Islet precursor cell (in vitro differentiated cells): ENCODE measurements at regions not wholly inside any gene's neighbourhood (a gene's known extent, or its start where the extent isn't known, plus 50 kb on each side); places are given as distances from the start of the nearest gene placed in this dataset.

Experiments
- DNase-seq: peaks from one replicate; pipeline ENCODE4 v3.0.0-alpha.2; 2018

DNA sequence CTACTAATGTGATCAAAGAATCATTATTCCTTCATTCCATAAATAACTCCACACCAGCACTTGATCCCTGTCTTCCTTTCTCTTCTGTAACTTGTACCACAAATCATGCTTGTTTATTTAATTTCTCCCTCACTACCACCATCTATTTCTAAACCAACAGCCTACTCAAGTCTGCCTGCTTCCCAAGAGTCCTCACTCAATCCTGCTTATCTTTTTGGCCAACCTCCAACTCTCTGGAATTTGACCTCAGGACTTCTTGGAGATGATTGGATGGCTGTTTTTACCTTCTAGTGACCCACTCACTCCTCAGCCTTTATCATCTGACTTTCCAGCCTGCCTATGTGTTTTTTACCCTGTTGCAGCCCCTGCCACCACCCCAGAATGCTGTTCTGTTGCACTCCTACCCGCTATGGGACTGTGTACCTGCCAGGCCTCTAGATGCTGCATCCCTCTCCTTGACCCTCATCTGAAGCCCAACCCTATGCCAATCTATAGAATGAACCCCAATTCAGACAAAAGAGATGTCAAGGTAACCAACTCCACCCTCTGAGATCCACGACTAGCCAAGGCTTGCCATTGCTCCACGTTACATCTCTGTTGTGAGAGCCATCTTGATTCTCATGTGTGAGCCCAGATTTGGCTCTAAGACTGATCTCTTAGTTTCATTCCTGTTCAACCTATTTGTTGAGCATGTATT is 150.2 kb upstream of the PLEKHG7 start:
- DNase-seq = no peak

DNA sequence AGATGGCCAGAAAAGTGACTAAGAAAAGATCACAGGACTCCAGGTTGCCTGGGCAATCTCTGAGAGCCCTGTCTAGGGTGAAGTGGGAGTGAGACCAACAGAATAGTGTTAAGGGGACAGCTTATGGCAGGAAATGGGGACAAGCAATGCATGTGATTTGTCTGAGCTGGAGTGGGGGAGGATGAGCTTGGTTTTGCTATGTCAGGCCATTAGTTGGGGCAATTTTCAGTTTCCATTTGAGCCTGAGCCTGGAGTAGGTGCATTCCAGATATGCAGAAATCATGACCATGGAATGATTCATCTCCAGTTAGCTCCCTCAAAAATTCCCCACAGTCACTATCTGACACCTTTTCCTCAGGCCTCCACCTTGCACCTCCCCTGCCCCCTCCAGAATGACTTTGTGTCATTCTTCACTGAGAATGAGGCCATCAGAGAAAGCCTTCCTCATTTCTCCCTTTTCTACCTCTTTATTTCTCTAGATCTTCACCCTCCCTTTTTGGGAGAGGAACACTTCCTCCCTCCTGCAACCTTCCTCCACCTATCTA is 150.9 kb upstream of the PLEKHG7 start:
- DNase-seq = peak; percentile 82

DNA sequence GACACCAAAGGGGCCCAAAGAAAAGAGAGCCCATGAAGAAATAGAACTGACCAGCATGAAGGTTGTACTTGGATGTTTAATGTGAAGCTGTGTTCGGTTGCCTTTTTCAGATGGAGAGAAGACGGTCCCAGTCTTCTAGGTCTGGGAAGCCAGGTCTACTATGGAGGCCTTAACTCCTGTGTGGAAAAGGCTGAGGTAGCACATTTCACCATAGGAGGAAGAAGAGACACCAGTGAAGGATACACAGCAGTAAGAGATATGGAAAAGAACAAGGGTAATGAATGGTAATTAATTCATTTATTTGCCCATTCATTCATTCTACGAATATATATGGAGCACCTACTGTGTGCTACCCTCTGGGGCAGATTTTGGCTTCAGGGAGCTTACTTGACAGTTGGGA is 151.6 kb upstream of the PLEKHG7 start:
- DNase-seq = no peak

DNA sequence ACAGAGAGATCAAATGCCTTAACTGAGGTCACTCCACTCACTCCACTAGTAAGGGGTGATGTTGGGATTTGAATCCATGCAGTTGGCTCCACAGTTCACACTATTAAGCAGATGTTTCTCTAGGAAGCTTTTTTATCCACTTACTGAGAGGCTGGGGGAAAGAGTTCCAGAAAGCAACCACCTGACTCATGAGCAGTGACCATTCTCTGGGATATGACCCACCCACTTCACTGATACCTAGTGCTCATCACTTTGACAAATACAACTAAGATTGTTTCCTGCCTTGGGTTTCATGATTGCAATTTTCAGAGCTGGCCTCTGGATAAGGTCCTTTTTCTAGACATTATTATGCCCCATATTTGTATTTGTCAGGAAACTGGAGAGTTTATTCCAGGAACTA is 152.1 kb upstream of the PLEKHG7 start:
- no peak for DNase-seq

DNA sequence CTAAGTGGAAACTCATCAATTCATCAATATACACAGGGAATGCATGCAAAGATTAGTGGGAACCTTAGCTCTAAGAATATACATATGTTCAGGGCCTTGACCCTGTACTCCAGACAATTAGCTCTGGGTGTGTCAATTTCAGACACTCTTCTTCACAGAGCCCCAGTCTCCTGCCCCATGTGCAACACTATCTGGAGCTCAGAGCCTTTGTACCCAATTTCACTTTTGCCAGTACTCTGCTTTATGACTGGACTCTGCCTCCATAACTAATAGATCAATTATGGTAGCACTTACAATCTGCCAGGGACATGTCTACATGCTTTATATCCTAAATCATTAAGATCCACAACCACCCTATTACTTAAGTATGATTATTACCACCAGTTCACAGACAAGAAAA is 152.5 kb upstream of the PLEKHG7 start:
- no peak for DNase-seq

DNA sequence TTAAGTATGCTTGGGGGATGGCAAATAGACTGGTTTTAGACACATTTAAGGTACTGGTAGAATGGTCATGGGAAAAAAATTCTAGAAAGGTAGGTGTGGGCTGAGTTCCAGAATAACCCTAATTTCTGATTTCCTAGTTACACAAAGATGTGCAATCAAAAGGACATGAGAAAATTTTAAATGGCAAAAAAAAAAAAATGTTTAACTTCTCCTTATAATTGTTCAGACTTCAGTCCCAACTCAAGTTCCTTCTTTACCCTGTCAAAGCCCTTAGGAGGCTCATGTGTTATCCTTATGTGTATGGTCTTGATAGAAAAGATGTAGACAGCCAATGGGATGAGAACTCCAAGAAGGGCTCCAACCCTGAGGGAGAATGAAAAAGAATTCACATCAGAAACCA is 153.3 kb upstream of the PLEKHG7 start:
- no peak for DNase-seq

DNA sequence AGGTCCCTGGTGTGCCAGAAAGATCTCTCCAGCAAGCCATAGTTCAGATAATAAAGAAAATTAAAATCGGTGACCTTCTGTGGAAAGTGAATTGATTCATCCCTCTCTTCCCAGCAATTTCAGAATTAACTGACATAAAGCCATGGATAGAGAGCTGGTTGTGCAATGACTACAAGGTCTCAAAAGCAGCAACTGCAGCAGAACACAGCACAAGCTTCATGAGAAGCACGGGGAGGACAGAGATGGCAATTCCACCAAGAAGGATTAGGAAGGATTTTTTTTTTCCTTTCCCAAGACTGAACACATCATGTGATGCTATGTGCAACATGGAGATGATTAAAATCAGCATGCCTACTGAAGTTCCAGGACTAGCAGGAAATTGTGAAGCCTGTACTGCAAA is 154.9 kb upstream of the PLEKHG7 start:
- no peak for DNase-seq

DNA sequence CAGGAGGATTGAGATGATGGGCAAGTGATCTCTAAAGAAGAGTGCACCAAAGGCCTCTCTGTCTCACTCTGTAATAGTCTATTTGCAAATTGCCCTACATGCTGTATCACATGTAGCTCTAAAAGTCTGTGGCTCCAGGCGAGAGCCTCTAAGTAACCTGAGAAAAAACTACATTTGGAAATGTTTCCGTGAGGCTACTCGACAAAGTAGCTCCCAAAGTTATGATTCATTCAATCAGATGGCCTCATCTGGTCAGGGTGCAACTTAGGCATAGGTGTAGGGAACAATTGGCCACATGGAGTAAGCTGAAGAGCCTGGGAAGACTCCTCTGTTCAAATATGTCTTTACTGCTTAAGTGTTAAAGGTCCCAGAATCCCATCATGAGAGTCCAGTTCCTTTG is 155.4 kb upstream of the PLEKHG7 start:
- no peak for DNase-seq

DNA sequence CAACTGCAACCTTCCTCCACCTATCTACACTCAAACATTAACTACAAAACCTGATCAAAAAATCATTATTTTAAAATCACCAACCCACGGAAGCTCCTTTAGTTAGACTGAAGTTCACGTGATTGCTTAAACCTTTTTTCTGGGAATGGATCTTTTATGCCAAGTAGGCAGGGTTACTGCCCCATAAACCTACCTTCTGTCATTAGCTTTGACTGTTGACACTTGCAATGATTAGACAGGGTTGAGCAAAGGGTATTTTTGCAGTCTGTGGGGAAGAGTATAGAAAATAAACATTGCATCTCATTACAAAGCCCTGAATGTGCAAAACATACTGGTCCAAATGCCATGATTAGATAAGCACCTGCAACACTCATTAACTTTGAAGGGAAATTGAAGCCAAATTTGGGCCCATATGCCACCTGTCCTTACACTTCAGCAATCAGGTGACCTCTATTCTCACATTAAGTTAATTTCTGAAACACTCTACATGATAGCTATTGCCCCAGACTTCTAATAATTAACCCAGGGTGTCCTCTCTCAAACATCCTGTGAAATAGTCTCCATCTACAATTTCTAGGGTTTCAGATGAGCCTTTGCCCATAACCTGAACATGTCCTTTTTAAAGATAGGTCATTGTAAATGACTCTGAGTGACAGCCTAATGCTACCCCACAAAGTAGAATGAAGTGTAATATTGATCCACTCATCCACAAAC is 156.0 kb upstream of the PLEKHG7 start:
- DNase-seq = no peak

DNA sequence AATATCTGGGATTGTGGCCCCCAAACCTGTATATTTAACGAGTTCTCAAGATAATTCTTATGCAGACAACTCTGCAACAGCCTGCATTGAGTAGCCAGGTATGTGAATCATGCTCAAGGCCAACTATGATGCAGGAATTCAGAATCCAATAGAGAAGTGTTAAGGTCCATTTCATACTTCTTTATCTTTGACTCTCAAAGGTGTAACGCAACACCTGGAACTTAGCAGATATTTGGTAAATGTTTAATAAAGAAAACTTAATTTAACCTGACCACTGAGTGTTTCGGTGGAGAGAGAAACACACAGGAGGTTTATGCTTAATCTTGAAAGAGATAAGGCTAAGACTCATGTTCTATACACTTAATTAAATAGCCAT is 156.5 kb upstream of the PLEKHG7 start:
- no peak for DNase-seq

DNA sequence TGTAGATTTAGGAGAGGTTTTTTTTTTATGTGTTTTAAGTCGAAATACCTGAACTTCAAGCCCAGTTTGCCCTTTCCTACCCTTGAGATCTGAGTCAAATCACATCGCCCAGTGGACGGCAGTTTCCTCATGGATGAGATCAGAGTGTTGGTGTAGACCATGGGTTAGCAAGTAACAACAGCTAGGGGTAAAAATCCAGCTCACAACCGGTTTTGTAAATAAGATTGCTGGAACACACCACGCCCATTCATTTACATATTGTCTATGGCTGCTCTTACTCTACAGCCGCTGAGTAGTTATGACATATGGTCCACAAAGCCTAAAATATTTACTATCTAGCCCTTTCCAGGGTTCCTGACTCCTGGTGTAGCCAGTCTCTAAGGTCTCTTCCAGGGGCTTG is 158.5 kb upstream of the PLEKHG7 start:
- DNase-seq = no peak

DNA sequence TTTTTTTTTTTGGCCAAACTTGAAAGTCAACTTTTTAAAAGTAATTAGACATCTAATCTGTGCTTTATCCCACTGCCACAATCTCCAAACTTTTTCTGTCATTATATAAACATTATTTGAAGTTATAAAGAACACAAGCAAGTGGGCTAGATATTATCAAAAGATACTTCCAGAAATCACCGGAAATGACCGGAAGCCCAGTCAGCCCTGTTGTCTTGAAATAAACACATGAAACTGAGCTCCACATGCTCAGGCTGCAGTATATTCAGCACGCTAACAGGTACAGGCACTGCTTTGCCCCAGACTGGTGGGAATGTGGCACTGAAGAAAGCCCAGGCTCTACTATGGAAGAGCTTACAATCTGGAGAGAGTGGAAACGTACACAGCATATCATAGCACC is 158.9 kb upstream of the PLEKHG7 start:
- no peak for DNase-seq

DNA sequence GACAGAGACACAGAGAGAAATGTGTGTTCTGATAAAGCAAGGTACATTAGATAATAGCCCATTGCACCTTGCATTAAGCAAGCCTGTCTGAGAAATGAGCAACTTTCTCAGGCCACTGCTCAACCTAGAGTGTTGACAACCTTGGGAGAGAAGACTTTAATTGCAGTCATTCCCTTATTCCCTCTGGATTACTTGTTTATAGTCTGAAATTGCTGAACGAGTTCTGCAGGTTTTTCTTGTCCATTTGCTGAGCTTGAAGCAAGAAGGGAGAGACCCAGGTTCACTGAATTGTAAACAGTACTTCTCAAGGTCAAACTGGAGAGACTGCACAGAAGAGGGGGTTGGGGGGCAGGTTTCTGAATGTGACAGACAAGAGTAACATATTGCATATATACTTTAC is 159.4 kb upstream of the PLEKHG7 start:
- DNase-seq = peak; percentile 68

DNA sequence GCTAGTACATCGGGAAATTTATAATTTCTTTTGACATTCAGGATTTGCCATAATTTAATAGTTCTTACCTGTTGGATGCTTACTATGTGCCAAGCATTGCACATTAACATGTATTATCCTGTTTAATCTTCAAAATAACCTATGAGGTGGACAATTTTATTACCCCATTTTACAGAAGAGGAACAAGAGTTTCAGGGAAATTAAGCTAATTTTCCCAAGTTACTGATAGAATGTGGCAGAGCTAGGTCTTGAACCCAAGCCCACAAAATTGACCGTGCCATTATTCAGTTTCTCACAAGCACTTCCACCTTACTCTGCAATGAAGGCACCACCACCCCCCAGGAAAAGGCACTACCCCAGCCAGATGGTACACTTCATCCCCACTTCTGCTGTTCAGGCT is 161.1 kb upstream of the PLEKHG7 start:
- no peak for DNase-seq

DNA sequence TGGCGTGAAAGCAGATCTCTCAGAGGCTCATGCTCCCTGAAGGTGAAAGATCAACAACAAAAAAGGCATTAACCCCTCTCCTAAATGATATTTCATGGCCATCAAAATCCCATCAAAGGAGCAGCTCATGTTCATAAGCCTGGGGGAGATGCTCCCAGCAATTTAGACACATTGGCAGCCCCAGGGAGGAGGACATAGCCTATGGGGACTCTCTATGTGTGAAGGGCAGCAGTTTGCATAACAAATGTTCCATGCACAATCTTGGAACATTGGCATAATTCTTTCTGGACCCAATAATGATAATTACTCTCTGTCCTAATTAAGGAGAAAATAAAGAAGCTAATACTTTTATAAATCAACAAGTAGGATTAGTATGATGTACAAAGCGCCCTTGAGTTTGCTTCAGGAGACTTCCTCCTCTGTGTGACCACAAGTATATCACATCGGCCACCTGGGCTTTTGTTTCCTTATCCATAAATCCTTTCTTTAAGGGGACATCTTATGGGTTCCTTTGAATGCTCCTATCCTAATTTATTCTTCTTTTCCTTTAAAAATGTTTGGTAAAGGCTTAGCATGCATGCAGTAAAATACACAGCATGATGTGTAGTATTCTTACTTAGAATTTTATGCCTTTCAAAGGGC is 161.9 kb upstream of the PLEKHG7 start:
- no peak for DNase-seq

DNA sequence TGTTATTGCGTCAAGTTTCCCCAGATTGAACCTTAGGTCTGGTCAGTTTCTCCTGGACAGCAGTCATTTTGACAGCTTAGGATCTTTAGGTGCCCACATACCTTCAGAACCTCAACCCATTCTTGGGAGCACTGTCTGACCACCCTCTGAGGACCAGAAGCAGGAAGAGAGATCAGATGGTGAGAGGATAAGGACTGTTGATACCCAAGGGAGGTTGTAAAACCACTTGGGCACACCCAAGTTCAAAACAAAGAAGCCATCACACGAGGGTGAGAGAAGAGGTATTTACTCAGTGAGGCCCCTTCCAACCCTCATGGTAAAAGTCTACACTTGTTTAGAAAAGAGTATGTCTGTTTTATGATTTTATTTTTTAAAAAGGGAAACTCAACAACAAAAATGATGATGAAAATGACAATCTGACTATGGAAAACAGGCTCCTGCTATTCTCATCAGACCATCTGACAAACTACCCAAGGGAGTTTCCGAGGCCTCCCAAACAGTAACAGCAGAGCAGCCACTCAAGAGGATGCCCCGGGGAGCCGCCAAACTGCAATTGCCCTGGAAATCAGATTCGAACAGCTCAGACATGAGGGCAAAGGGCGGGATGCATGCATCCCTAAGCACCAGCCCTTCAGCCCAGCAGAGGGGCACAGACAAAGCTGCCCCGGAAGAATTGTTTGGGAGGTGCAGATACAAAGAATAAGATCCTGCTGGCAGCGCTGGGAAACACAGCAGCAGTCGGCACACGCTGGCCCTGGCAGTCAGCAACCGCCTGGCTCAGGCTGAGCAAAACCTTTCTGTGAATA is 162.6 kb upstream of the PLEKHG7 start:
- DNase-seq = peak; percentile 68

DNA sequence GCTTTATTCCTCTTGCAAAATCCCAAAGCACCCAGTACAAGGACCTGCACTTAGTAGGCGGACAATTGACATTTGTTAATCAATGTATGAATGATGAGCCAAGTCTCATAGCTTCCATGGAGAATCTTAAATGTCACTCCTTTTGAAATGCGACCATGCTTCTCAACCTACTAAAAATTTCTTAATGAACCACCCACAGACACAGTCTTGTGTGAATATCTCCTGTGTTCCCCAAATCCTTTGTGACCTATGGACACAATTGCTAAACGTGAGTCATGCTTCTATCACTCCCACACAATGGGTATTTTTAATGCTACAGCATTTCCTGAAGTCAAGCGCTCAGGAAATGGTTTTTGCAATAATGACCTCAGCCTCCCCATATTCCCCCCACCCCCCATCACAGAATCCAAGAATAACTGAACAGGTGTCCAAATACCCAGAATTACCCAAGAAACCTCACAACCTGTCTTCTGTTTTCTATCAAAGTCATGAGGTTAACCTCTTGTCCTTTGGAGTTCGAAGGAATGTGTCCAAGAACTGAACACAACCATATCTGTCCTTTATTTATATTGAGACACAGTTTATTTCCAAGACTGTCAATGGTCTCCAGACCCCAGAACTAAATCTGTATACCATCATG is 163.6 kb upstream of the PLEKHG7 start:
- DNase-seq = no peak

DNA sequence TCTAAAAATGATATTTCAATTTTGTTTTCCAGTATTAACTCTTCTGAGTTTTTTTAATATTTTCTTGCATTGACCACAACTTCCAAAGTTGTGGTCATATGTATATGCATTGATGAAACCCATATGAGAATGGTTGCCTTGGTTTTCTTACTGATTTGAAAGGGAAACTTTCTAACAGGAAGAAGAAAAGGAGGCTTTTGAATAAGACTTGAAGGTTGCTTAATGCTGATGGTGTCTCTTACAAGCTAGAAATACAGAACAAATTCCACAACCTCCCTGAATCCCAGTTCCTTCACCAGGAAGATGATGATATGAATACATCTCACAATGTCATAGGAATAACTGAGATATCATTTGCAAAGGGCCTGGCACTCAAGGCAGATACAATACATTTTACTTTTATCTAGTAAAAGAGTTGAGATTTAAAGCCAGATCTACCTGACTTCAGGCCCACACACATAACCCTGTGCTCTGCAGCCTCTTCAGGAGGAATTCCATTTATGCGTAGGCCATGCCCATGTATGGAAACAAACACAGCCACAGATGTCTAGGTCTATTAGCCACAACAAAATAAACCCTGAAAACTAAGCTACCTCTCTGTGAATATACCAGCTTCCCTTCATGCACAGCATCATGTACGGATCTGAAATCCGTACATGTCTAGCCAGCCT is 165.4 kb upstream of the PLEKHG7 start:
- DNase-seq = peak; percentile 69

DNA sequence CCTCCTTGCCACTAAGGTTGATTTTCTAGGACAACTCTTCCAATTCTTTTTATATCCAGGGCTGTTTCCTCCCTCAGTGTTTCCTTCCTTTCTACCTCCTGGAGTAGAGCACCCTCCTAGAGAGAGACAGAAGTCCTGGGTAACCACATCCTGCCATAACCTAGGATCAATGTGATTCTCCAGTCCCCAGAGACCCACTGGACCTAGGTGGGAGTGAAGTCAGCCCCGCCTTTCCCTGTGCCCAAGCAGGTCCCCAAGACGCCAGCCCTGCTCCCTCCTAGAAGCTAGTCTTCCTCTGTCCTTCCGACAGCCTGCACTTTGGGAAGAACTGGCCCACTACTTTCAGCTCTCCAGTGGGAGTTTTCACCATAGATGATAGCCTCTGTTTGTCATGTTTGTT is 166.8 kb upstream of the PLEKHG7 start:
- DNase-seq = no peak

DNA sequence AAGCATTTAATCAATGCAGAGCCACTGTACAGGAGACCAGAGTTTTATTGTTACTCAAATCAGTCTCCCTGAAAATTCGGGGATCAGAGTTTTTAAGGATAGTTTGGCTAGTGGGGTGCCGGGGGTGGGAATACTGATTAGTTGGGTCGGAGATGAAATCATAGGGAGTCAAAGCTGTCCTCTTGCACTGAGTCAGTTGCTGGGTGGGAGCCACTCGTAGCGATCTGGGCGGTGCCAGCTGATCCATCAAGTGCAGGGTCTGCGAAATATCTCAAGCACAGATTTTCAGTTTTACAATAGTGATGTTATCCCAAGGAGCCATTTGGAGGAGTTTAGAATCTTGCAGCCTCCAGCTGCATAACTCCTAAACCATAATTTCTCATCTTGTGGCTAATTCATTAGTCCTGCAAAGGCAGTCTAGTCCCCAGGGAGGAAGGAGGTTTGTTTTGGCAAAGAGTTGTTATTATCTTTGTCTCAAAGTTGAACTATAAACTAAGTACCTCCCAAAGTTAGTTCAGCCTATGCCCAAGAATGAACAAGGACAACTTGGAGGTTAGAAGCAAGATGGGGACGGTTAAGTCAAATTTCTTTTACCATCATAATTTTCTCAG is 169.4 kb upstream of the PLEKHG7 start:
- no peak for DNase-seq

DNA sequence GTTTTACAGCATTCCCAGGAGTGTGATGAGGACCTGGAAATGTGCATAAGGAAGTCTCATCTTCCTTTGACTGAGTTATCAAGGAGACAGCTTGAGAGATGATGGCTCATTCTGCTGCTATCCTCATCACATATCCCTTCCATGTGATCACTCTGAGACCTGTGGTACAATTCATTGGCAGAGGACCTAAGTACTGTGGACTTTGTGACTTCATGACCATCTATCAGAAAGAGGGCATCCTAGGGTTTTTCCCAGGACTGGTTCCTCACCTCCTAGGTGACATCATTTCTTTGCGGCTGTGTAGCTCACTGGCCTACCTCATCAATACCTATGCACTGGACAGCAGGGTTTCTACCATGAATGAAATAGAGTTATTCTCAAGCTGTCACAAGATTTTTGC is 172.1 kb upstream of the PLEKHG7 start:
- no peak for DNase-seq

DNA sequence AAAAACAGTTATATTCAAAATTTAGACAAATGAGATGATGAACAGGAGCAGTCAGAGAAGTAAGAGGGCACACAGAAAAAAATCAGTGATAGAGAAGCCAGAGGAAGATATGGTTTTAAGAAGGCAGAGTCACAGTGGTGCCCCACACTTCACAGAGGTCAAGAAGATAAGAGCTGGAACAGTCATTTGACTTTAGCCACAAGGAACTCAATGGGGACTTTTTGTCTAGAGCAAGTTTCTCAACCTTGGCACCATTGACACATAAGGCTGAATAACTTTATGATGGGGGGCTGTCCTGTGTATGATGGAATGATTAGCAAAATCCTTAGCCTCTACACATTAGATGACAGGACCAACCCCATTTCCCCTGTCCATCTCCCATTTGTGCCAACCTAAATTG is 172.8 kb upstream of the PLEKHG7 start:
- no peak for DNase-seq
